ENCODE measurements at regions not wholly inside any gene's neighbourhood (a gene's known extent, or its start where the extent isn't known, plus 50 kb on each side); places are given as distances from the start of the nearest gene placed in this dataset.

DNA sequence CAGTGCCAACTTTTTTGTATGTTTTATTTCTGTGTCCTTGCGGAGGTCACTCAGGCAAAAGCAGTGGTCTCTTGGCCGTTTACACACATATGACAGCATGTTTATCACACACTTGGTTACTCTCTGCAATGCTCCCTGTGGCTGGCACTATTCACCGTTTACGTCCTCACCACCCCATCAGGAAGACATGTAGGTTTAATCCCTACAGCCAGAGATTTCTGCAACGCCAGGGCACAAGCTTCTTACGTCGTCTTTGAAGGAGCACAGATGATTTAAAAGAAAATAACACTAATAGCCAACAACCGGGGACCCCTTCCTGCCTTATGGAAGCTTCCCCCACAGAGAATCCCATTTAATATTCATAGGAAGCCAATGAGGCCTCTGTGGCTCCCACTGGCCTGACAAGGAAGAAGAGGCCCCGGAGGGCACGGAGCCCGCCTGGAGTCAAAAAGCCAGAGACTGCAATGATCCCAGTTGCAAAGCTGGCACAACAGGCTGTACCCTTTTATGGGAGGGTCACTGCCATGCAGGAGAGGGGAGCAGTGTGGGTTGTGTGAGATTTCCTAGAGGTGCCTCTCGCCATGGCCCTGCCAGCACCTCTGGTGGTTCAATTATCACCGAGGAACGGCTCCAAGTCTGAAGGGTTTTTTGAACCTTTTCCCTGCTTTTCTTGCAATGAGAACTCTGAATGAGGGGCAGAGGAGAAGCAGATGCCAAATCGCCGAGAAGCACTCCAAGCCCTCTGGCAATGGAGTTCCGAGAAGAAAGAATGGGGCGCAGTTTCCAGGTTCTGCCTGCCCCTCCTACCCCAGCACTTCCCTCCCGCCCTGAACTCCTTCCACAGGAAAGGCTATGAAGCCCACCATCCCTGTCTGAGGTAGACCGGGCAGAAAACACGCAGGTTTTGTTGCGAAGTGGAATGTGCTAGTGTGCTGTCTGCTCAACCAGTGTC is 96.2 kb downstream of the THBS2 start:
- Mint-ChIP-seq H3K4me1 (ENCODE audit: low read depth, unreplicated experiment) (peaks cover 16% of the 10 kb centered on the region), H3K9me3 (ENCODE audit: unreplicated experiment) (peaks cover 9% of the 10 kb centered on the region), H3K4me3 (ENCODE audit: unreplicated experiment) (no peak overlapping the region), H3K36me3 (ENCODE audit: low read depth, unreplicated experiment) (peaks cover 3% of the 10 kb centered on the region), H3K27me3 (ENCODE audit: low read depth, unreplicated experiment) (no peaks in the 10 kb centered on the region), H3K27ac (ENCODE audit: unreplicated experiment) (no peak overlapping the region)
- Histone ChIP-seq H3K4me1 (ENCODE audit: insufficient read depth, low read length) (peaks cover 13% of the 10 kb centered on the region), H3K9me3 (ENCODE audit: insufficient read depth, low read depth, low read length) (no peaks in the 10 kb centered on the region), H3K9ac (ENCODE audit: low read length) (peak overlapping the region; percentile 62), H3K79me2 (ENCODE audit: insufficient read depth, low read length) (no peaks in the 10 kb centered on the region), H4K20me1 (ENCODE audit: insufficient read depth, low read length) (no peaks in the 10 kb centered on the region), H3K4me2 (ENCODE audit: low read length) (peak overlapping the region; percentile 68), H3K27me3 (ENCODE audit: insufficient read depth, low read length) (no peaks in the 10 kb centered on the region), H2AFZ (ENCODE audit: low read depth, low read length) (peak overlapping the region; percentile 61), H3K4me3 (ENCODE audit: insufficient read depth, low read depth, low read length) (no peak overlapping the region), H3K27ac (ENCODE audit: low read depth, low read length) (peak overlapping the region; percentile 54), H3K36me3 (ENCODE audit: insufficient read depth, low read length) (no peaks in the 10 kb centered on the region)
- DNase-seq (ENCODE audit: low read depth) (no peak), FAIRE-seq (no peak)
- no peak for TF ChIP-seq EZH2 (IDR thresholded peaks at IDR 0.05; ENCODE audit: insufficient read depth, low read length)
- TF ChIP-seq, protein P1, sequence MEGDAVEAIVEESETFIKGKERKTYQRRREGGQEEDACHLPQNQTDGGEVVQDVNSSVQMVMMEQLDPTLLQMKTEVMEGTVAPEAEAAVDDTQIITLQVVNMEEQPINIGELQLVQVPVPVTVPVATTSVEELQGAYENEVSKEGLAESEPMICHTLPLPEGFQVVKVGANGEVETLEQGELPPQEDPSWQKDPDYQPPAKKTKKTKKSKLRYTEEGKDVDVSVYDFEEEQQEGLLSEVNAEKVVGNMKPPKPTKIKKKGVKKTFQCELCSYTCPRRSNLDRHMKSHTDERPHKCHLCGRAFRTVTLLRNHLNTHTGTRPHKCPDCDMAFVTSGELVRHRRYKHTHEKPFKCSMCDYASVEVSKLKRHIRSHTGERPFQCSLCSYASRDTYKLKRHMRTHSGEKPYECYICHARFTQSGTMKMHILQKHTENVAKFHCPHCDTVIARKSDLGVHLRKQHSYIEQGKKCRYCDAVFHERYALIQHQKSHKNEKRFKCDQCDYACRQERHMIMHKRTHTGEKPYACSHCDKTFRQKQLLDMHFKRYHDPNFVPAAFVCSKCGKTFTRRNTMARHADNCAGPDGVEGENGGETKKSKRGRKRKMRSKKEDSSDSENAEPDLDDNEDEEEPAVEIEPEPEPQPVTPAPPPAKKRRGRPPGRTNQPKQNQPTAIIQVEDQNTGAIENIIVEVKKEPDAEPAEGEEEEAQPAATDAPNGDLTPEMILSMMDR (IDR thresholded peaks at IDR 0.05; ENCODE audit: insufficient read depth, low read depth, low read length), result no peak

DNA sequence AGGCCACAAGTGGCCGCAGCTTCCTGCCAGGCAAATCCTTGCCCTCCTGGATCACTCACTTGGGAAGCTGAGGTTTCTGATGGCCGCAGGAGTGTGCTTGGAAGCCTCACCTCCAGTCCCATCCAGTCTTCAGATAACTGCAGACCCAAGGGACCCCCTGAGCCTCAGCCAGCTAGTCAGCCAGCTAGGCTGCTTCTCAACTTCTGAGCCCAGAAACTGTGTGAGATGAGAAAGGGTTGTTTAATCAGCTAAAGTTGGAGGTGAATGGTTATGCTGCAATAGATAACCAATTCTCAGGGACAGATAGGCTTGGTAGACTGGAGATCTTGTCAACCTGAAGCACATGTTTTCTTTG is 96.9 kb downstream of the THBS2 start:
- Histone ChIP-seq H3K27me3 (ENCODE audit: insufficient read depth, low read length) (no peaks in the 10 kb centered on the region), H3K4me1 (ENCODE audit: insufficient read depth, low read length) (peaks cover 9% of the 10 kb centered on the region), H3K79me2 (ENCODE audit: insufficient read depth, low read length) (no peaks in the 10 kb centered on the region), H2AFZ (ENCODE audit: low read depth, low read length) (peak overlapping the region; percentile 28), H3K9ac (ENCODE audit: low read length) (no peak overlapping the region), H3K9me3 (ENCODE audit: insufficient read depth, low read depth, low read length) (no peaks in the 10 kb centered on the region), H3K27ac (ENCODE audit: low read depth, low read length) (no peak overlapping the region), H3K4me2 (ENCODE audit: low read length) (no peak overlapping the region), H3K36me3 (ENCODE audit: insufficient read depth, low read length) (no peaks in the 10 kb centered on the region), H4K20me1 (ENCODE audit: insufficient read depth, low read length) (no peaks in the 10 kb centered on the region), H3K4me3 (ENCODE audit: insufficient read depth, low read depth, low read length) (no peak overlapping the region)
- TF ChIP-seq, protein P1 (IDR thresholded peaks at IDR 0.05; ENCODE audit: insufficient read depth, low read depth, low read length), result no peak
- no peak for TF ChIP-seq EZH2 (IDR thresholded peaks at IDR 0.05; ENCODE audit: insufficient read depth, low read length)
- H3K9me3 Mint-ChIP-seq (ENCODE audit: unreplicated experiment), result peaks cover 9% of the 10 kb centered on the region
- peaks cover 3% of the 10 kb centered on the region for H3K36me3 Mint-ChIP-seq (ENCODE audit: low read depth, unreplicated experiment)
- peaks cover 12% of the 10 kb centered on the region for H3K4me1 Mint-ChIP-seq (ENCODE audit: low read depth, unreplicated experiment)
- no peaks in the 10 kb centered on the region for H3K27me3 Mint-ChIP-seq (ENCODE audit: low read depth, unreplicated experiment)
- H3K4me3 Mint-ChIP-seq (ENCODE audit: unreplicated experiment), result no peak overlapping the region
- DNase-seq (ENCODE audit: low read depth) (no peak), FAIRE-seq (no peak)
- H3K27ac Mint-ChIP-seq (ENCODE audit: unreplicated experiment), result no peak overlapping the region
